AML-193 (cell line): ENCODE measurements at regions not wholly inside any gene's neighbourhood (a gene's known extent, or its start where the extent isn't known, plus 50 kb on each side); places are given as distances from the start of the nearest gene placed in this dataset.
A peak's percentile ranks its signal among the peaks of the same experiment; 100 is the strongest.
"Not testable (repeated sequence)": the region's sequence is repeated elsewhere in the genome, so short reads cannot be mapped to it uniquely, and the experiment has no call there.

ENCODE experiments used
- DNase-seq, 2 experiments: peaks; one replicate each; lab custom pipeline; 2025; lab: John Stamatoyannopoulos, UW

GRCh38 chr20:41784209-41784958 is 166.2 kb upstream of the CHD6 start:
- DNase-seq: no peak

- DNase-seq: no peak
Observed at GRCh38 chr20:41783423-41784208, 165.4 kb upstream of the CHD6 start.

- DNase-seq: no peak
Observed at GRCh38 chr20:41782730-41783406, 164.7 kb upstream of the CHD6 start.

GRCh38 chr20:41782255-41782654 is 164.1 kb upstream of the CHD6 start:
- no peak for DNase-seq

- DNase-seq: no peak
Observed at GRCh38 chr20:41776421-41776820, 158.2 kb upstream of the CHD6 start.

GRCh38 chr20:41774291-41774690 is 156.1 kb upstream of the CHD6 start:
- no peak for DNase-seq

- DNase-seq: no peak
Observed at GRCh38 chr20:41770965-41771364, 152.8 kb upstream of the CHD6 start.

- no peak for DNase-seq
Observed at GRCh38 chr20:41770427-41770826, 152.2 kb upstream of the CHD6 start.

GRCh38 chr20:41769592-41770018 is 151.4 kb upstream of the CHD6 start:
- no peak for DNase-seq

GRCh38 chr20:41750137-41750536 is 132.0 kb upstream of the CHD6 start:
- no peak for DNase-seq

- DNase-seq: no peak
Observed at GRCh38 chr20:41748756-41749582, 130.8 kb upstream of the CHD6 start.

- DNase-seq: no peak
Observed at GRCh38 chr20:41748051-41748450, 129.9 kb upstream of the CHD6 start.

- no peak for DNase-seq
Observed at GRCh38 chr20:41747226-41747625, 129.0 kb upstream of the CHD6 start.

- DNase-seq: no peak
Observed at GRCh38 chr20:41746635-41747034, 128.5 kb upstream of the CHD6 start.

GRCh38 chr20:41738604-41739206 is 120.5 kb upstream of the CHD6 start:
- DNase-seq: peak; percentile 19 to 20

- no peak for DNase-seq
Observed at GRCh38 chr20:41735949-41736348, 117.8 kb upstream of the CHD6 start.

GRCh38 chr20:41734506-41734945 is 116.3 kb upstream of the CHD6 start:
- DNase-seq: peak; percentile 3 to 28

GRCh38 chr20:41733151-41733550 is 115.0 kb upstream of the CHD6 start:
- DNase-seq: no peak

GRCh38 chr20:41731198-41731597 is 113.0 kb upstream of the CHD6 start:
- DNase-seq: not testable (repeated sequence)

- DNase-seq: not testable (repeated sequence)
Observed at GRCh38 chr20:41727681-41728080, 109.5 kb upstream of the CHD6 start.

- no peak for DNase-seq
Observed at GRCh38 chr20:41726727-41727126, 108.5 kb upstream of the CHD6 start.
